ENCODE measurements at regions not wholly inside any gene's neighbourhood (a gene's known extent, or its start where the extent isn't known, plus 50 kb on each side); places are given as distances from the start of the nearest gene placed in this dataset.

DNA sequence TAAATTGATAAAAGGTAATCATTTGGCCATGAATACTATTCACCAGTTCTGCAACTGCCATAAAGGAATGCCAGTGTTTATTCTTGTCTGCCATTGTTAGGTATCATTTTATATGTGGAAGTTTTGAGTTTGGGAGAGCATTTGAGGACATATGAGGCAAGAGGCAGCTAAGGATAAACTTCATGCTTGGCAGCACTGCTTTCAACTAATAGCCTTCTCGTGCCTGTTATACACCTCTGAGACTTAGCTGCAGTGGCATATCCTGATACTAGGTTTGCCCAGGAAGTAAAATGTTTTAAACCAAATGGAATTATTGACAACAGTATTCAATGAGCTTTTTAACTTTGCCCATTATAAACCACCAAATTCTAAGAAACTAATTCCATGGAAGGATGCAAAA is 126.0 kb upstream of the DPH6 start:
- no peak for TF ChIP-seq RAD21 (CRISPR knock-in tag; IDR thresholded peaks at IDR 0.05)
- no peak for TF ChIP-seq NONO (IDR thresholded peaks at IDR 0.05)
- no peak for TF ChIP-seq NONO (CRISPR knock-in tag; conservative IDR thresholded peaks at IDR 0.05)
- TF ChIP-seq SP2 (CRISPR knock-in tag; IDR thresholded peaks at IDR 0.05), result no peak
- TF ChIP-seq CREM (IDR thresholded peaks at IDR 0.05), result no peak
- no peak for TF ChIP-seq CREM (CRISPR knock-in tag; IDR thresholded peaks at IDR 0.05)
- TF ChIP-seq AGO1 (IDR thresholded peaks at IDR 0.05; ENCODE audit: low read depth, low read length, poor library complexity, severe bottlenecking), result no peak
- TF ChIP-seq IRF2 (CRISPR knock-in tag; IDR thresholded peaks at IDR 0.05), result no peak

Measured in HepG2 (cell line).